Panc1 (cell line): ENCODE measurements at regions not wholly inside any gene's neighbourhood (a gene's known extent, or its start where the extent isn't known, plus 50 kb on each side); places are given as distances from the start of the nearest gene placed in this dataset.

Source experiments
- CTCF ChIP-seq: fragments of 450-650 bp; IDR thresholded peaks from 2 replicates; pipeline ENCODE4 v1.5.1; 2017; ENCODE audit warnings: mild to moderate bottlenecking
- POLR2AphosphoS5 ChIP-seq: IDR thresholded peaks from 2 replicates; pipeline ENCODE4 v1.6.1; 2012; ENCODE audit warnings: mild to moderate bottlenecking, low read depth, low read length, moderate library complexity
- REST ChIP-seq, 2 experiments: IDR thresholded peaks; 2 replicates each; pipeline ENCODE4 v1.6.1; 2011 to 2012; ENCODE audit warnings: low read depth in 2 of 2, control low read depth in 1 of 2, low read length in 1 of 2, mild to moderate bottlenecking in 1 of 2, moderate library complexity in 1 of 2; ENCODE audit not compliant: insufficient read depth in 1 of 2
- TCF7L2 ChIP-seq: IDR thresholded peaks from 2 replicates; pipeline ENCODE4 v1.6.1; 2011; ENCODE audit warnings: mild to moderate bottlenecking, low read depth, low read length, inconsistent platforms

GRCh38 chr5:166618526-166618925, 1672.9 kb upstream of the WWC1 start:
- TF ChIP-seq CTCF: no peak
- TF ChIP-seq TCF7L2: no peak
- no peak for TF ChIP-seq POLR2AphosphoS5
- no peak for TF ChIP-seq REST (IDR thresholded peaks at IDR 0.05; ENCODE audit: insufficient read depth in 1 of 2, low read depth in 2 of 2, low read length in 1 of 2)
